Nephron progenitor cell (in vitro differentiated cells): ENCODE measurements at regions not wholly inside any gene's neighbourhood (a gene's known extent, or its start where the extent isn't known, plus 50 kb on each side); places are given as distances from the start of the nearest gene placed in this dataset.

Experiments
- DNase-seq: peaks from one replicate; pipeline ENCODE4 v3.0.0; 2021
- H3K27ac Mint-ChIP-seq: 2 replicates; pipeline ENCODE4 v1.8.0; 2021; ENCODE audit warnings: mild to moderate bottlenecking, moderate library complexity, mixed read lengths
- H3K27me3 Mint-ChIP-seq: 2 replicates; pipeline ENCODE4 v1.8.0; 2021; ENCODE audit warnings: mild to moderate bottlenecking, low read depth, mixed read lengths; ENCODE audit not compliant: poor library complexity
- H3K36me3 Mint-ChIP-seq: 2 replicates; pipeline ENCODE4 v1.8.0; 2021; ENCODE audit warnings: low read depth, mixed read lengths
- H3K4me1 Mint-ChIP-seq: 2 replicates; pipeline ENCODE4 v1.8.0; 2021; ENCODE audit warnings: mixed read lengths
- H3K4me3 Mint-ChIP-seq: 2 replicates; pipeline ENCODE4 v1.8.0; 2021; ENCODE audit warnings: mild to moderate bottlenecking, moderate library complexity, mixed read lengths
- H3K9me3 Mint-ChIP-seq: 2 replicates; pipeline ENCODE4 v1.8.0; 2021; ENCODE audit warnings: mild to moderate bottlenecking, moderate library complexity, mixed read lengths
- TF ChIP-seq, protein P1 (sequence below): fragments of 200-600 bp; sonication (generic); IDR thresholded peaks from 2 replicates; pipeline ENCODE4 v1.5.0; 2021; ENCODE audit warnings: antibody characterized with exemption

- TF ChIP-seq, protein P1, sequence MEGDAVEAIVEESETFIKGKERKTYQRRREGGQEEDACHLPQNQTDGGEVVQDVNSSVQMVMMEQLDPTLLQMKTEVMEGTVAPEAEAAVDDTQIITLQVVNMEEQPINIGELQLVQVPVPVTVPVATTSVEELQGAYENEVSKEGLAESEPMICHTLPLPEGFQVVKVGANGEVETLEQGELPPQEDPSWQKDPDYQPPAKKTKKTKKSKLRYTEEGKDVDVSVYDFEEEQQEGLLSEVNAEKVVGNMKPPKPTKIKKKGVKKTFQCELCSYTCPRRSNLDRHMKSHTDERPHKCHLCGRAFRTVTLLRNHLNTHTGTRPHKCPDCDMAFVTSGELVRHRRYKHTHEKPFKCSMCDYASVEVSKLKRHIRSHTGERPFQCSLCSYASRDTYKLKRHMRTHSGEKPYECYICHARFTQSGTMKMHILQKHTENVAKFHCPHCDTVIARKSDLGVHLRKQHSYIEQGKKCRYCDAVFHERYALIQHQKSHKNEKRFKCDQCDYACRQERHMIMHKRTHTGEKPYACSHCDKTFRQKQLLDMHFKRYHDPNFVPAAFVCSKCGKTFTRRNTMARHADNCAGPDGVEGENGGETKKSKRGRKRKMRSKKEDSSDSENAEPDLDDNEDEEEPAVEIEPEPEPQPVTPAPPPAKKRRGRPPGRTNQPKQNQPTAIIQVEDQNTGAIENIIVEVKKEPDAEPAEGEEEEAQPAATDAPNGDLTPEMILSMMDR: no peak
- H3K9me3 Mint-ChIP-seq: peaks cover 19% of the 10 kb centered on the region
- no peak overlapping the region for H3K4me3 Mint-ChIP-seq
- peaks cover 6% of the 10 kb centered on the region for H3K36me3 Mint-ChIP-seq
- peaks cover 14% of the 10 kb centered on the region for H3K27me3 Mint-ChIP-seq
- no peak overlapping the region for H3K27ac Mint-ChIP-seq
- peaks cover 38% of the 10 kb centered on the region for H3K4me1 Mint-ChIP-seq
- DNase-seq: no peak
Observed at GRCh38 chr17:72239548-72239947, 118.7 kb downstream of the SOX9 start.

GRCh38 chr17:72240333-72240732, 119.5 kb downstream of the SOX9 start:
- Mint-ChIP-seq H3K27ac (no peak overlapping the region), H3K36me3 (peaks cover 6% of the 10 kb centered on the region), H3K27me3 (peaks cover 14% of the 10 kb centered on the region), H3K9me3 (peaks cover 19% of the 10 kb centered on the region), H3K4me1 (peaks cover 30% of the 10 kb centered on the region), H3K4me3 (no peak overlapping the region)
- DNase-seq: no peak
- TF ChIP-seq, protein P1: no peak

- H3K4me3 Mint-ChIP-seq: no peak overlapping the region
- H3K4me1 Mint-ChIP-seq: no peaks in the 10 kb centered on the region
- no peak for DNase-seq
- TF ChIP-seq, protein P1: no peak
- H3K9me3 Mint-ChIP-seq: peaks cover 16% of the 10 kb centered on the region
- no peak overlapping the region for H3K27ac Mint-ChIP-seq
- peaks cover 6% of the 10 kb centered on the region for H3K36me3 Mint-ChIP-seq
- peaks cover 20% of the 10 kb centered on the region for H3K27me3 Mint-ChIP-seq
Observed at GRCh38 chr17:72244494-72244893, 123.7 kb downstream of the SOX9 start.

DNA sequence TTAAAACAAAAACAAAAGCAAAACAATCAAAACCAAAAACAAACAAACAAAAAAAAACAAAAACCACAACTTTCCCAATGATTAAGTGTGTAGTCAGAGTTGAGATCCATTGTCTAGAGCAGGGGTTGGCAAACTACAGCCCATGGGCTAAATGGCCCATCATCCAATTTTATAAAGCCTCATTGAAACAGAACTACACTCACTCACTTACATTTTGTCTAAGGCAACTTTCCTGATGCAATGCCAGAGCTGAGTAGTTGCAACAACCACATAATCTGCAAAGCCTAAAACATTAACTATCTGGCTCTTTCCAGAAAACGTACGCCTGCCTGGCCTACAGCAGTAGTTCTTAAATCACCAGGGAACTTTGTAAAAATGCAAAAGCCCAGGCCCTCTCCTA, 124.1 kb downstream of the SOX9 start:
- TF ChIP-seq, protein P1: no peak
- Mint-ChIP-seq H3K36me3 (peaks cover 3% of the 10 kb centered on the region), H3K9me3 (peaks cover 12% of the 10 kb centered on the region), H3K27ac (no peak overlapping the region), H3K4me1 (no peaks in the 10 kb centered on the region), H3K27me3 (peaks cover 17% of the 10 kb centered on the region), H3K4me3 (no peak overlapping the region)
- DNase-seq: no peak

DNA sequence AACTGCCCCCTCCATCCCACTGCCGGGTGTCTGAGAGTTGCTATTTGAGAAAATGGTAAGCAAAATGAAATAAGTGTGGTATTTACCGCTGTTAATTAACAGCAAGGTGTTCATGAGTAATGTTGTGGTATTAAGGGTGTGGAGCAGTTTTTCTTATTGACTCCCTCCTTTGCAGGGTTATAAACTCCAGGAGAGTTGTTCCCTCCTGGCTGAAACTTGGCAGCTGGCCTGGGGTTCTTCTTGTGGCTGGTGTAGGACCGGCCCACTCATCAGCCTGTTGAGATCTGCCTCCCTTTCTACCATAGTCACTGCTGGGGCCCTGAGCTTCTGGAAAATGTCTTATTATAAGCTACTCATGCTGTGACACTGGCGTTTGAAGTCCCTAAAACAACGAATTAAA, 128.6 kb downstream of the SOX9 start:
- Mint-ChIP-seq H3K4me1 (peaks cover 6% of the 10 kb centered on the region), H3K27ac (no peak overlapping the region), H3K36me3 (no peaks in the 10 kb centered on the region), H3K27me3 (peaks cover 35% of the 10 kb centered on the region), H3K9me3 (peaks cover 2% of the 10 kb centered on the region), H3K4me3 (no peak overlapping the region)
- TF ChIP-seq, protein P1: no peak
- no peak for DNase-seq

- DNase-seq: no peak
- no peaks in the 10 kb centered on the region for H3K36me3 Mint-ChIP-seq
- H3K9me3 Mint-ChIP-seq: peaks cover 4% of the 10 kb centered on the region
- H3K27ac Mint-ChIP-seq: no peak overlapping the region
- TF ChIP-seq, protein P1: no peak
- H3K4me3 Mint-ChIP-seq: no peak overlapping the region
- peaks cover 35% of the 10 kb centered on the region for H3K27me3 Mint-ChIP-seq
- peaks cover 6% of the 10 kb centered on the region for H3K4me1 Mint-ChIP-seq
Observed at GRCh38 chr17:72250206-72250605, 129.4 kb downstream of the SOX9 start.
